Mucosa of descending colon (tissue), 3 donors: ENCODE measurements at regions not wholly inside any gene's neighbourhood (a gene's known extent, or its start where the extent isn't known, plus 50 kb on each side); places are given as distances from the start of the nearest gene placed in this dataset.

ENCODE experiments used
- ATAC-seq: fragments of 200-7000 bp; cut with Tn5 transposase; one replicate; pipeline ENCODE4 v1.9.1; 2020; ENCODE audit warnings: mild to moderate bottlenecking, moderate library complexity
- DNase-seq, 3 donors: peaks; one replicate each; pipeline ENCODE4 v3.0.0-alpha.2; 2020
- H3K36me3 ChIP-seq: fragments of 200-600 bp; one replicate; pipeline ENCODE4 v1.8.0; 2021; ENCODE audit warnings: low read depth, mild to moderate bottlenecking
- H3K4me1 ChIP-seq: fragments of 200-600 bp; one replicate; pipeline ENCODE4 v1.8.0; 2021; ENCODE audit warnings: low read depth, mild to moderate bottlenecking
- H3K4me3 ChIP-seq: fragments of 200-600 bp; one replicate; pipeline ENCODE4 v1.8.0; 2021; ENCODE audit warnings: mild to moderate bottlenecking
- H3K9me3 ChIP-seq: fragments of 200-600 bp; one replicate; pipeline ENCODE4 v1.8.0; 2021; ENCODE audit warnings: mild to moderate bottlenecking
- CTCF ChIP-seq: fragments of 200-600 bp; IDR thresholded peaks from one replicate; pipeline ENCODE4 v1.8.0; 2022; ENCODE audit warnings: antibody characterized with exemption, mild to moderate bottlenecking
- intact Hi-C, 2 donors: fragments of 100-400 bp; cut with DNase I in 1 of 2; cut with micrococcal nuclease in 1 of 2; formaldehyde crosslinking; loops; one replicate each; pipeline versions ENCODE4 v1.11.0 to v1.11.1; 2022; cut with DNase I, micrococcal nuclease
- donor health status: DM: no; HTN: no; CAD: no; lungs with moderate emphysema.
- donor health status: DM: no; HTN: no; CAD: no.
- donor health status: DM: no; HTN: yes; CAD: no.

- no peaks in the 10 kb centered on the region for H3K4me1 ChIP-seq
- H3K9me3 ChIP-seq, result no peaks in the 10 kb centered on the region
- intact Hi-C loops, result no loop called here
- no peak overlapping the region for H3K4me3 ChIP-seq
- DNase-seq (no peak), ATAC-seq (no peak)
- no peak for TF ChIP-seq CTCF
- H3K36me3 ChIP-seq, result no peaks in the 10 kb centered on the region
Measured at GRCh38 chr4:128347930-128348660, 60.5 kb upstream of the PGRMC2 start.

GRCh38 chr4:128347175-128347868 lies 59.7 kb upstream of the PGRMC2 start:
- TF ChIP-seq CTCF, result no peak
- intact Hi-C loops, result no loop called here
- H3K9me3 ChIP-seq, result no peaks in the 10 kb centered on the region
- DNase-seq, result no peak
- ATAC-seq, result no peak
- no peaks in the 10 kb centered on the region for H3K36me3 ChIP-seq
- H3K4me1 ChIP-seq, result no peaks in the 10 kb centered on the region
- no peak overlapping the region for H3K4me3 ChIP-seq

- Histone ChIP-seq H3K9me3 (no peaks in the 10 kb centered on the region), H3K4me1 (no peaks in the 10 kb centered on the region), H3K4me3 (no peak overlapping the region), H3K36me3 (no peaks in the 10 kb centered on the region)
- no peak for TF ChIP-seq CTCF
- no peak for ATAC-seq
- no peak for DNase-seq
- intact Hi-C loops, result no loop called here
Measured at GRCh38 chr4:128346054-128346716, 58.6 kb upstream of the PGRMC2 start.

GRCh38 chr4:128345650-128346049 lies 58.0 kb upstream of the PGRMC2 start:
- Histone ChIP-seq H3K9me3 (no peaks in the 10 kb centered on the region), H3K4me1 (no peaks in the 10 kb centered on the region), H3K36me3 (no peaks in the 10 kb centered on the region), H3K4me3 (no peak overlapping the region)
- intact Hi-C loops, result no loop called here
- no peak for ATAC-seq
- no peak for TF ChIP-seq CTCF
- DNase-seq, result no peak

- no peak for ATAC-seq
- Histone ChIP-seq H3K9me3 (no peaks in the 10 kb centered on the region), H3K4me3 (no peak overlapping the region), H3K36me3 (no peaks in the 10 kb centered on the region), H3K4me1 (no peaks in the 10 kb centered on the region)
- TF ChIP-seq CTCF, result no peak
- intact Hi-C loops, result no loop called here
- DNase-seq, result no peak
Measured at GRCh38 chr4:128342762-128343161, 55.1 kb upstream of the PGRMC2 start.
